ENCODE measurements at regions not wholly inside any gene's neighbourhood (a gene's known extent, or its start where the extent isn't known, plus 50 kb on each side); places are given as distances from the start of the nearest gene placed in this dataset.

- Histone ChIP-seq H3K36me3 (ENCODE audit: insufficient read depth, low read length) (no peaks in the 10 kb centered on the region), H3K9me3 (ENCODE audit: low read depth, low read length) (no peaks in the 10 kb centered on the region), H3K27me3 (ENCODE audit: insufficient read depth, low read length) (no peaks in the 10 kb centered on the region), H3K79me2 (ENCODE audit: insufficient read depth, low read length) (no peaks in the 10 kb centered on the region), H2AFZ (ENCODE audit: low read length) (no peak overlapping the region), H3K4me2 (ENCODE audit: insufficient read depth, low read length) (no peak overlapping the region), H3K27ac (ENCODE audit: low read depth, low read length) (no peak overlapping the region), H3K4me1 (ENCODE audit: insufficient read depth, low read length) (no peaks in the 10 kb centered on the region), H4K20me1 (ENCODE audit: insufficient read depth, low read length) (no peaks in the 10 kb centered on the region), H3K4me3 (ENCODE audit: insufficient read depth, low read length) (no peak overlapping the region)
- no peak for DNase-seq (ENCODE audit: insufficient read length, low spot score, missing footprints)
- TF ChIP-seq, protein P1, sequence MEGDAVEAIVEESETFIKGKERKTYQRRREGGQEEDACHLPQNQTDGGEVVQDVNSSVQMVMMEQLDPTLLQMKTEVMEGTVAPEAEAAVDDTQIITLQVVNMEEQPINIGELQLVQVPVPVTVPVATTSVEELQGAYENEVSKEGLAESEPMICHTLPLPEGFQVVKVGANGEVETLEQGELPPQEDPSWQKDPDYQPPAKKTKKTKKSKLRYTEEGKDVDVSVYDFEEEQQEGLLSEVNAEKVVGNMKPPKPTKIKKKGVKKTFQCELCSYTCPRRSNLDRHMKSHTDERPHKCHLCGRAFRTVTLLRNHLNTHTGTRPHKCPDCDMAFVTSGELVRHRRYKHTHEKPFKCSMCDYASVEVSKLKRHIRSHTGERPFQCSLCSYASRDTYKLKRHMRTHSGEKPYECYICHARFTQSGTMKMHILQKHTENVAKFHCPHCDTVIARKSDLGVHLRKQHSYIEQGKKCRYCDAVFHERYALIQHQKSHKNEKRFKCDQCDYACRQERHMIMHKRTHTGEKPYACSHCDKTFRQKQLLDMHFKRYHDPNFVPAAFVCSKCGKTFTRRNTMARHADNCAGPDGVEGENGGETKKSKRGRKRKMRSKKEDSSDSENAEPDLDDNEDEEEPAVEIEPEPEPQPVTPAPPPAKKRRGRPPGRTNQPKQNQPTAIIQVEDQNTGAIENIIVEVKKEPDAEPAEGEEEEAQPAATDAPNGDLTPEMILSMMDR (IDR thresholded peaks at IDR 0.05; ENCODE audit: extremely low read depth, low read depth, low read length), result no peak
These were observed 101.0 kb downstream of the SINHCAF start for GRCh38 chr12:31224768-31225448.

- Histone ChIP-seq H3K27me3 (ENCODE audit: insufficient read depth, low read length) (no peaks in the 10 kb centered on the region), H3K4me2 (ENCODE audit: insufficient read depth, low read length) (no peak overlapping the region), H3K4me1 (ENCODE audit: insufficient read depth, low read length) (no peaks in the 10 kb centered on the region), H3K4me3 (ENCODE audit: insufficient read depth, low read length) (no peak overlapping the region), H3K79me2 (ENCODE audit: insufficient read depth, low read length) (no peaks in the 10 kb centered on the region), H4K20me1 (ENCODE audit: insufficient read depth, low read length) (no peaks in the 10 kb centered on the region), H3K27ac (ENCODE audit: low read depth, low read length) (no peak overlapping the region), H2AFZ (ENCODE audit: low read length) (no peak overlapping the region), H3K9me3 (ENCODE audit: low read depth, low read length) (no peaks in the 10 kb centered on the region), H3K36me3 (ENCODE audit: insufficient read depth, low read length) (no peaks in the 10 kb centered on the region)
- no peak for DNase-seq (ENCODE audit: insufficient read length, low spot score, missing footprints)
- TF ChIP-seq, protein P1 (IDR thresholded peaks at IDR 0.05; ENCODE audit: extremely low read depth, low read depth, low read length), result no peak
These were observed 100.1 kb downstream of the SINHCAF start for GRCh38 chr12:31225656-31226535.

GRCh38 chr12:31226639-31227038 lies 99.3 kb downstream of the SINHCAF start:
- TF ChIP-seq, protein P1 (IDR thresholded peaks at IDR 0.05; ENCODE audit: extremely low read depth, low read depth, low read length), result no peak

GRCh38 chr12:31227401-31227981 lies 98.5 kb downstream of the SINHCAF start:
- no peak overlapping the region for H3K4me2 ChIP-seq (ENCODE audit: insufficient read depth, low read length)
- no peak overlapping the region for H3K4me3 ChIP-seq (ENCODE audit: insufficient read depth, low read length)
- H2AFZ ChIP-seq (ENCODE audit: low read length), result no peak overlapping the region
- no peak overlapping the region for H3K27ac ChIP-seq (ENCODE audit: low read depth, low read length)
- TF ChIP-seq, protein P1 (IDR thresholded peaks at IDR 0.05; ENCODE audit: extremely low read depth, low read depth, low read length), result no peak
- no peaks in the 10 kb centered on the region for H3K9me3 ChIP-seq (ENCODE audit: low read depth, low read length)
- H3K36me3 ChIP-seq (ENCODE audit: insufficient read depth, low read length), result no peaks in the 10 kb centered on the region
- H3K79me2 ChIP-seq (ENCODE audit: insufficient read depth, low read length), result no peaks in the 10 kb centered on the region
- no peaks in the 10 kb centered on the region for H3K4me1 ChIP-seq (ENCODE audit: insufficient read depth, low read length)
- peaks cover 7% of the 10 kb centered on the region for H3K27me3 ChIP-seq (ENCODE audit: insufficient read depth, low read length)
- H4K20me1 ChIP-seq (ENCODE audit: insufficient read depth, low read length), result no peaks in the 10 kb centered on the region
- no peak for DNase-seq (ENCODE audit: insufficient read length, low spot score, missing footprints)

More at GRCh38 chr12:31226639-31227038, 99.3 kb downstream of the SINHCAF start:
- no peak overlapping the region for H2AFZ ChIP-seq (ENCODE audit: low read length)
- H3K9me3 ChIP-seq (ENCODE audit: low read depth, low read length), result no peaks in the 10 kb centered on the region
- H3K36me3 ChIP-seq (ENCODE audit: insufficient read depth, low read length), result no peaks in the 10 kb centered on the region
- H3K4me3 ChIP-seq (ENCODE audit: insufficient read depth, low read length), result no peak overlapping the region
- H4K20me1 ChIP-seq (ENCODE audit: insufficient read depth, low read length), result no peaks in the 10 kb centered on the region
- H3K27me3 ChIP-seq (ENCODE audit: insufficient read depth, low read length), result peaks cover 3% of the 10 kb centered on the region
- no peaks in the 10 kb centered on the region for H3K4me1 ChIP-seq (ENCODE audit: insufficient read depth, low read length)
- no peak overlapping the region for H3K27ac ChIP-seq (ENCODE audit: low read depth, low read length)
- no peaks in the 10 kb centered on the region for H3K79me2 ChIP-seq (ENCODE audit: insufficient read depth, low read length)
- no peak overlapping the region for H3K4me2 ChIP-seq (ENCODE audit: insufficient read depth, low read length)
- DNase-seq (ENCODE audit: insufficient read length, low spot score, missing footprints), result peak; percentile 22

Data from osteoblast (primary cell).